Gastrocnemius medialis (tissue), 4 donors: ENCODE measurements at regions not wholly inside any gene's neighbourhood (a gene's known extent, or its start where the extent isn't known, plus 50 kb on each side); places are given as distances from the start of the nearest gene placed in this dataset.

Source experiments
- CTCF ChIP-seq, 5 experiments: fragments of 450-650 bp in 3 of 5; fragments of 200-600 bp in 2 of 5; sonication (generic) in 2 of 5; IDR thresholded peaks in 4 of 5; conservative IDR thresholded peaks in 1 of 5; 1 replicate in 4 of 5; 2 replicates in 1 of 5; pipeline ENCODE4 v1.5.1; 2016 to 2019; ENCODE audit warnings: antibody characterized with exemption in 5 of 5, mild to moderate bottlenecking in 3 of 5, moderate library complexity in 3 of 5
- POLR2A ChIP-seq, 2 donors: fragments of 450-650 bp; IDR thresholded peaks; one replicate each; pipeline ENCODE4 v1.6.1; 2017; ENCODE audit warnings: antibody characterized with exemption in 2 of 2, mild to moderate bottlenecking in 2 of 2, moderate library complexity in 2 of 2

- TF ChIP-seq CTCF (IDR thresholded peaks at IDR 0.05 in 4 of 5, conservative IDR thresholded peaks at IDR 0.05 in 1 of 5) (no peak), POLR2A (IDR thresholded peaks at IDR 0.05) (no peak)
These were observed 266.8 kb upstream of the CRIM1 start for GRCh38 chr2:36088716-36089328.
